HG03175 (cell line): ENCODE measurements at regions not wholly inside any gene's neighbourhood (a gene's known extent, or its start where the extent isn't known, plus 50 kb on each side); places are given as distances from the start of the nearest gene placed in this dataset.
"Not testable (repeated sequence)": the region's sequence is repeated elsewhere in the genome, so short reads cannot be mapped to it uniquely, and the experiment has no call there.

Experiments used
- ATAC-seq: cut with Tn5 transposase; IDR thresholded peaks from one replicate; pipeline ENCODE4 v1.9.1; 2021; ENCODE audit warnings: mild to moderate bottlenecking, moderate library complexity; ENCODE audit not compliant: unreplicated experiment

GRCh38 chr4:49322610-49323572 lies 336.8 kb downstream of the CWH43 start:
- ATAC-seq = not testable (repeated sequence)

GRCh38 chr4:49323573-49323940 lies 337.5 kb downstream of the CWH43 start:
- not testable (repeated sequence) for ATAC-seq
